Osteoblast (primary cell): ENCODE measurements at regions not wholly inside any gene's neighbourhood (a gene's known extent, or its start where the extent isn't known, plus 50 kb on each side); places are given as distances from the start of the nearest gene placed in this dataset.

Experiments
- DNase-seq: peaks from one replicate; pipeline ENCODE4 v3.0.0; 2011; ENCODE audit warnings: low spot score, mixed read lengths; ENCODE audit not compliant: insufficient read length; ENCODE audit errors: missing footprints
- H2AFZ ChIP-seq: 2 replicates; pipeline ENCODE4 v1.6.0; 2011; ENCODE audit warnings: mild to moderate bottlenecking, low read length
- H3K27ac ChIP-seq: 2 replicates; pipeline ENCODE4 v1.5.1; 2011; ENCODE audit warnings: mild to moderate bottlenecking, low read depth, low read length, moderate library complexity
- H3K27me3 ChIP-seq: 2 replicates; pipeline ENCODE4 v1.6.0; 2012; ENCODE audit warnings: mild to moderate bottlenecking, control low read depth, inconsistent platforms, low read length, moderate library complexity; ENCODE audit not compliant: insufficient read depth
- H3K36me3 ChIP-seq: 2 replicates; pipeline ENCODE4 v1.5.1; 2011; ENCODE audit warnings: mild to moderate bottlenecking, low read length, control low read depth, moderate library complexity; ENCODE audit not compliant: insufficient read depth
- H3K4me1 ChIP-seq: 2 replicates; pipeline ENCODE4 v1.5.1; 2011; ENCODE audit warnings: mild to moderate bottlenecking, low read length, control low read depth, moderate library complexity; ENCODE audit not compliant: insufficient read depth
- H3K4me2 ChIP-seq: 2 replicates; pipeline ENCODE4 v1.6.0; 2011; ENCODE audit warnings: mild to moderate bottlenecking, low read length; ENCODE audit not compliant: insufficient read depth
- H3K4me3 ChIP-seq: fragments of 200-600 bp; sonication (generic); 3 replicates; pipeline ENCODE4 v1.5.1; 2012; ENCODE audit warnings: mild to moderate bottlenecking, low read length, inconsistent platforms; ENCODE audit not compliant: insufficient read depth
- H3K79me2 ChIP-seq: 2 replicates; pipeline ENCODE4 v1.6.0; 2012; ENCODE audit warnings: mild to moderate bottlenecking, low read length, control low read depth, inconsistent platforms; ENCODE audit not compliant: insufficient read depth
- H3K9me3 ChIP-seq: 2 replicates; pipeline ENCODE4 v1.5.1; 2011; ENCODE audit warnings: low read depth, low read length, control low read depth
- H4K20me1 ChIP-seq: 2 replicates; pipeline ENCODE4 v1.6.0; 2012; ENCODE audit warnings: mild to moderate bottlenecking, low read length, control low read depth; ENCODE audit not compliant: insufficient read depth
- CTCF ChIP-seq: IDR thresholded peaks from 2 replicates; pipeline ENCODE4 v1.5.1; 2011; ENCODE audit warnings: mild to moderate bottlenecking, low read depth, low read length, moderate library complexity; ENCODE audit errors: extremely low read depth

GRCh38 chr6:81562169-81562568 is 190.3 kb downstream of the TENT5A start:
- no peak overlapping the region for H2AFZ ChIP-seq
- no peaks in the 10 kb centered on the region for H3K36me3 ChIP-seq
- H3K9me3 ChIP-seq, result no peaks in the 10 kb centered on the region
- peak; percentile 29 for DNase-seq
- peak overlapping the region; percentile 31 for H3K27ac ChIP-seq
- H3K4me3 ChIP-seq, result no peak overlapping the region
- no peak for TF ChIP-seq CTCF
- no peaks in the 10 kb centered on the region for H3K79me2 ChIP-seq
- no peaks in the 10 kb centered on the region for H4K20me1 ChIP-seq
- H3K4me2 ChIP-seq, result peak overlapping the region; percentile 48
- H3K4me1 ChIP-seq, result peaks cover 30% of the 10 kb centered on the region
- H3K27me3 ChIP-seq, result no peaks in the 10 kb centered on the region

GRCh38 chr6:81561731-81562130 is 190.8 kb downstream of the TENT5A start:
- Histone ChIP-seq H3K79me2 (no peaks in the 10 kb centered on the region), H4K20me1 (no peaks in the 10 kb centered on the region), H3K4me1 (peaks cover 30% of the 10 kb centered on the region), H3K27me3 (no peaks in the 10 kb centered on the region), H3K36me3 (no peaks in the 10 kb centered on the region), H3K27ac (peak overlapping the region; percentile 21), H3K9me3 (no peaks in the 10 kb centered on the region), H2AFZ (no peak overlapping the region), H3K4me2 (peak overlapping the region; percentile 48), H3K4me3 (no peak overlapping the region)
- no peak for DNase-seq
- no peak for TF ChIP-seq CTCF

GRCh38 chr6:81561071-81561564 is 191.4 kb downstream of the TENT5A start:
- H3K4me2 ChIP-seq, result peak overlapping the region; percentile 48
- no peak for DNase-seq
- no peak overlapping the region for H3K4me3 ChIP-seq

GRCh38 chr6:81557811-81558210 is 194.7 kb downstream of the TENT5A start:
- Histone ChIP-seq H3K36me3 (no peaks in the 10 kb centered on the region), H3K27ac (no peak overlapping the region), H3K79me2 (no peaks in the 10 kb centered on the region), H4K20me1 (no peaks in the 10 kb centered on the region), H3K27me3 (no peaks in the 10 kb centered on the region), H3K4me3 (no peak overlapping the region), H3K4me1 (peaks cover 30% of the 10 kb centered on the region), H2AFZ (no peak overlapping the region), H3K4me2 (no peak overlapping the region), H3K9me3 (no peaks in the 10 kb centered on the region)
- DNase-seq, result no peak
- TF ChIP-seq CTCF, result no peak

More at GRCh38 chr6:81561071-81561564, 191.4 kb downstream of the TENT5A start:
- H3K9me3 ChIP-seq, result no peaks in the 10 kb centered on the region
- H2AFZ ChIP-seq, result no peak overlapping the region
- peaks cover 33% of the 10 kb centered on the region for H3K4me1 ChIP-seq
- no peaks in the 10 kb centered on the region for H4K20me1 ChIP-seq
- TF ChIP-seq CTCF, result no peak
- H3K27me3 ChIP-seq, result no peaks in the 10 kb centered on the region
- H3K79me2 ChIP-seq, result no peaks in the 10 kb centered on the region
- no peaks in the 10 kb centered on the region for H3K36me3 ChIP-seq
- no peak overlapping the region for H3K27ac ChIP-seq
